ENCODE measurements at regions not wholly inside any gene's neighbourhood (a gene's known extent, or its start where the extent isn't known, plus 50 kb on each side); places are given as distances from the start of the nearest gene placed in this dataset.

GRCh38 chr5:158178535-158178934 is 319.6 kb upstream of the CLINT1 start:
- no peak for TF ChIP-seq CTCF (IDR thresholded peaks at IDR 0.05)
- no peak for TF ChIP-seq POLR2A (IDR thresholded peaks at IDR 0.05)

Data from thyroid gland (tissue), 4 donors.